Spleen (tissue), 11 donors: ENCODE measurements at regions not wholly inside any gene's neighbourhood (a gene's known extent, or its start where the extent isn't known, plus 50 kb on each side); places are given as distances from the start of the nearest gene placed in this dataset.

Experiments used
- DNase-seq: peaks from one replicate; pipeline ENCODE4 v3.0.0-alpha.2; 2020
- H3K27ac ChIP-seq, 8 donors: fragments of 200-600 bp; sonication (generic) in 7 of 8; 1 replicate in 4 of 8; 2 replicates in 4 of 8; pipeline versions ENCODE4 v1.5.0 to v1.8.0; 2016 to 2021; ENCODE audit warnings: inconsistent platforms in 4 of 8, mild to moderate bottlenecking in 4 of 8, moderate library complexity in 1 of 8
- H3K27me3 ChIP-seq, 7 donors: fragments of 200-600 bp; sonication (generic) in 6 of 7; replicated peaks in 1 of 7; 1 replicate in 4 of 7; 2 replicates in 3 of 7; pipeline versions ENCODE4 v1.5.0 to v1.8.0; 2016 to 2021; ENCODE audit warnings: inconsistent platforms in 3 of 7, mild to moderate bottlenecking in 1 of 7
- H3K36me3 ChIP-seq, 6 donors: fragments of 200-600 bp; sonication (generic) in 5 of 6; 1 replicate in 4 of 6; 2 replicates in 2 of 6; pipeline versions ENCODE4 v1.5.0 to v1.8.0; 2016 to 2021; ENCODE audit warnings: inconsistent platforms in 2 of 6
- H3K4me1 ChIP-seq, 6 donors: fragments of 200-600 bp; sonication (generic) in 5 of 6; 1 replicate in 3 of 6; 2 replicates in 3 of 6; pipeline versions ENCODE4 v1.5.0 to v1.8.0; 2016 to 2021; ENCODE audit warnings: inconsistent platforms in 3 of 6
- H3K4me3 ChIP-seq, 8 donors: fragments of 200-600 bp; sonication (generic) in 7 of 8; 1 replicate in 4 of 8; 2 replicates in 4 of 8; pipeline versions ENCODE4 v1.5.0 to v1.8.0; 2016 to 2021; ENCODE audit warnings: inconsistent platforms in 4 of 8, mild to moderate bottlenecking in 4 of 8, moderate library complexity in 2 of 8
- H3K9me3 ChIP-seq, 8 donors: fragments of 200-600 bp; sonication (generic) in 7 of 8; 1 replicate in 4 of 8; 2 replicates in 4 of 8; pipeline versions ENCODE4 v1.5.0 to v1.8.0; 2016 to 2021; ENCODE audit warnings: inconsistent platforms in 4 of 8
- POLR2A ChIP-seq, 3 donors: fragments of 450-650 bp; IDR thresholded peaks; one replicate each; pipeline ENCODE4 v1.5.1; 2017; ENCODE audit warnings: antibody characterized with exemption in 3 of 3, mild to moderate bottlenecking in 1 of 3
- POLR2AphosphoS5 ChIP-seq, 3 donors: sonication (generic); formaldehyde crosslinking; IDR thresholded peaks; one replicate each; pipeline ENCODE4 v1.5.1; 2017; ENCODE audit warnings: antibody characterized with exemption in 3 of 3
- WGBS, 5 donors: extraction: QIAGEN DNeasy Blood & Tissue Kit in 3 of 5; methylation state at CpG; one replicate each; pipeline versions ENCODE4 v1.1.5 to v1.1.7; 2013 to 2018; 5-methylcytosine and 5-hydroxymethylcytosine counted together
- intact Hi-C: fragments of 100-400 bp; cut with DNase I; formaldehyde crosslinking; loops from one replicate; pipeline ENCODE4 v1.15.0; 2023; ENCODE audit warnings: low total_unique reads
- TF ChIP-seq, protein P1 (sequence below), 11 experiments: fragments of 200-600 bp in 7 of 11; fragments of 450-650 bp in 4 of 11; sonication (generic) in 4 of 11; IDR thresholded peaks in 8 of 11; conservative IDR thresholded peaks in 3 of 11; 1 replicate in 7 of 11; 2 replicates in 4 of 11; pipeline versions ENCODE4 v1.4.0 to v1.8.0; 2016 to 2021; ENCODE audit warnings: antibody characterized with exemption in 11 of 11, inconsistent platforms in 4 of 11, mild to moderate bottlenecking in 1 of 11
- donor health status: healthy with polysubstance abuse.
- donor health status: DM: no; HTN: no; CAD: no; lungs with moderate emphysema.
- donor health status: DM: no; HTN: no; CAD: no.
- donor health status: Bipolar disorder and iron deficiency.
- donor health status: healthy.
- donor health status: DM: no; HTN: no; CAD: no.
- donor health status: DM: yes; HTN: yes; CAD: no.

DNA sequence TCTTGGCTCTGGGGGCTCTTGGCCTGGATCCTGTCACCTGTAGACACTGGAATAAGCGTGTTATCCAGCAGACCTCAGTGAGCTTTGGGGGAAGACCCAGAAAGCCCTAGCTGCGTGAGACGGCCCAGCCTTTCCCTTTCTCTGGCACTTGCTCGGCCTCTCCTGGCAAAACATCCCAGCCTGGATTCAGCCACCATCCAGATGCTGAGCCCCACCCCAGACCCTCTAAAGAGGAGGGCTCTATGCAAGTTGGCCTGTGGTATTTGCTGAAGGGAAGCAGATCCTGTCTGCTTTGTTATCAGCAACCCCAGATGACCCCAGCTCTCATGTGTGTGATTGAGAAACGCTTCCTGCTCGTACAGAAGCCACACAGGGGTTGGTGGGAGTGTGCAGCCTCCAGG is 267.2 kb downstream of the FAM43A start:
- DNase-seq, result no peak
- peaks cover 0 to 25% (median 7%) of the 10 kb centered on the region in 6 donors for H3K4me1 ChIP-seq
- peaks cover 0 to 4% (median 2%) of the 10 kb centered on the region in 8 donors for H3K9me3 ChIP-seq
- H3K4me3 ChIP-seq, result no peak overlapping the region
- WGBS, 5 donors, result 40 to 56% (median 53%) methylated on average over 5 to 6 of the region's 6 CpGs
- no peaks in the 10 kb centered on the region for H3K36me3 ChIP-seq
- no peaks in the 10 kb centered on the region for H3K27me3 ChIP-seq
- intact Hi-C loops, result loop anchor here (10.0 kb wide), 1 partner anchor 268 kb away; the partner anchor contains the start of gene FAM43A
- TF ChIP-seq, protein P1, sequence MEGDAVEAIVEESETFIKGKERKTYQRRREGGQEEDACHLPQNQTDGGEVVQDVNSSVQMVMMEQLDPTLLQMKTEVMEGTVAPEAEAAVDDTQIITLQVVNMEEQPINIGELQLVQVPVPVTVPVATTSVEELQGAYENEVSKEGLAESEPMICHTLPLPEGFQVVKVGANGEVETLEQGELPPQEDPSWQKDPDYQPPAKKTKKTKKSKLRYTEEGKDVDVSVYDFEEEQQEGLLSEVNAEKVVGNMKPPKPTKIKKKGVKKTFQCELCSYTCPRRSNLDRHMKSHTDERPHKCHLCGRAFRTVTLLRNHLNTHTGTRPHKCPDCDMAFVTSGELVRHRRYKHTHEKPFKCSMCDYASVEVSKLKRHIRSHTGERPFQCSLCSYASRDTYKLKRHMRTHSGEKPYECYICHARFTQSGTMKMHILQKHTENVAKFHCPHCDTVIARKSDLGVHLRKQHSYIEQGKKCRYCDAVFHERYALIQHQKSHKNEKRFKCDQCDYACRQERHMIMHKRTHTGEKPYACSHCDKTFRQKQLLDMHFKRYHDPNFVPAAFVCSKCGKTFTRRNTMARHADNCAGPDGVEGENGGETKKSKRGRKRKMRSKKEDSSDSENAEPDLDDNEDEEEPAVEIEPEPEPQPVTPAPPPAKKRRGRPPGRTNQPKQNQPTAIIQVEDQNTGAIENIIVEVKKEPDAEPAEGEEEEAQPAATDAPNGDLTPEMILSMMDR (IDR thresholded peaks at IDR 0.05 in 8 of 11, conservative IDR thresholded peaks at IDR 0.05 in 3 of 11), result no peak
- TF ChIP-seq POLR2A (IDR thresholded peaks at IDR 0.05) (no peak), POLR2AphosphoS5 (IDR thresholded peaks at IDR 0.05) (no peak)
- H3K27ac ChIP-seq, result peak overlapping the region in 5 of 8 donors; percentile 23 to 68 (median 48)

DNA sequence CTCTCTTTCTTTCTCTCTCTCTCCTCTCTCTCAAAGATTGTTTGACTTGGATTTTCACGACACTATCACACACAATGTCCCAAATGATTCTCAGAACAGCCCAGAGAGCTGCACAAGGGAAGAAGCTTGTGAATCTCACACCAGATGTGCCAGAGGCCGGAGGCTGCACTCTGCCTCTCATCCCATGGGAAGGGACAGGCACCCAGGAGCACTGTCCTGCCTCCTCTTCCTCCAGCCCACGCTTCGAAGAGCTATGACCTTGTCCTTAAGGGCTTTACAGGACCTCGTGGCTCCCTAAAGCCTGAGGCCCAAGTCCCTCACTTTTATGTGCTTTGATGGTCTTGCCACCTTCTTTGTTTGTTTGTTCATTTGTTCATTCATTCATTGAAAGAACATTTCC is 267.6 kb downstream of the FAM43A start:
- DNase-seq, result no peak
- no peaks in the 10 kb centered on the region for H3K36me3 ChIP-seq
- whole genome bisulfite sequencing, 5 donors, result 67 to 77% (median 71%) methylated on average over 5 of the region's 5 CpGs
- TF ChIP-seq POLR2AphosphoS5 (IDR thresholded peaks at IDR 0.05) (no peak), POLR2A (IDR thresholded peaks at IDR 0.05) (no peak)
- TF ChIP-seq, protein P1 (IDR thresholded peaks at IDR 0.05 in 8 of 11, conservative IDR thresholded peaks at IDR 0.05 in 3 of 11), result no peak
- peaks cover 0 to 25% (median 7%) of the 10 kb centered on the region in 6 donors for H3K4me1 ChIP-seq
- no peak overlapping the region for H3K4me3 ChIP-seq
- no peaks in the 10 kb centered on the region for H3K9me3 ChIP-seq
- no peaks in the 10 kb centered on the region for H3K27me3 ChIP-seq
- H3K27ac ChIP-seq, result peak overlapping the region in 5 of 8 donors; percentile 23 to 68 (median 48)
- intact Hi-C loops, result loop anchor here (10.0 kb wide), 1 partner anchor 268 kb away; the partner anchor contains the start of gene FAM43A

DNA sequence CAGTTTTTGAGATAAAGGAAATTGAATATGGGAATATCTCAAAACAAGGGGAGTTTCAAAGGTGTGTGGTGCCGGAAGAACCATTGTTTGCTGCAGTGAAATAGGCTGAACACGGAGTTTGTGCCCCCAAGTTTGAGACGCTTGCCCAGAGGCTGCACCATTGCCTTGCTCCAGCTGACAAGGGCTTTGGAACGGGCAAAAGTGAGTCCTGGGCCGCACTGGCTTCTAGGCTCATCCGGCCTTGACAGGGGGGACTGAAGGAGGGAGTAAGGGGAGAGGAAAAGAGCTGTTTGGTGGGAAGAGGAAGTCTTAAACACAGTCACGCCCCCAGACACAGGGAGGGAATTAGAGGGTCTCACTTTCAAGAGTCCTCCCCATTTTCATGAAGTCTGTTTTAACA is 269.9 kb downstream of the FAM43A start:
- WGBS, 5 donors, result 83 to 89% (median 84%) methylated on average over 7 of the region's 7 CpGs
- intact Hi-C loops, result loop anchor here (10.0 kb wide), 1 partner anchor 271 kb away; the partner anchor contains the start of gene FAM43A

More for the DNA sequence above, 269.9 kb downstream of the FAM43A start:
- Histone ChIP-seq H3K9me3 (no peaks in the 10 kb centered on the region), H3K4me1 (peaks cover 0 to 25% (median 7%) of the 10 kb centered on the region in 6 donors), H3K27ac (no peak overlapping the region), H3K4me3 (no peak overlapping the region), H3K36me3 (no peaks in the 10 kb centered on the region), H3K27me3 (no peaks in the 10 kb centered on the region)
- DNase-seq, result no peak
- TF ChIP-seq POLR2A (IDR thresholded peaks at IDR 0.05), result no peak
- TF ChIP-seq POLR2AphosphoS5 (IDR thresholded peaks at IDR 0.05), result no peak
- TF ChIP-seq, protein P1 (IDR thresholded peaks at IDR 0.05 in 8 of 11, conservative IDR thresholded peaks at IDR 0.05 in 3 of 11), result no peak
